Trophoblast cell (in vitro differentiated cells and primary cell): ENCODE measurements at regions not wholly inside any gene's neighbourhood (a gene's known extent, or its start where the extent isn't known, plus 50 kb on each side); places are given as distances from the start of the nearest gene placed in this dataset.
A peak's percentile ranks its signal among the peaks of the same experiment; 100 is the strongest.

Experiments
- DNase-seq, 2 donors: peaks; one replicate each; pipeline ENCODE4 v3.0.0-alpha.2; 2016
- H2AFZ ChIP-seq: 2 replicates; pipeline ENCODE4 v1.6.1; 2013; ENCODE audit warnings: low read length, moderate library complexity, mild to moderate bottlenecking; ENCODE audit not compliant: insufficient read depth, poor library complexity
- H2AK5ac ChIP-seq: 2 replicates; pipeline ENCODE4 v1.6.1; 2013; ENCODE audit warnings: mild to moderate bottlenecking, low read length
- H2BK120ac ChIP-seq: 2 replicates; pipeline ENCODE4 v1.6.1; 2013; ENCODE audit warnings: low read length, mild to moderate bottlenecking, moderate library complexity; ENCODE audit not compliant: insufficient read depth, poor library complexity
- H2BK12ac ChIP-seq: 2 replicates; pipeline ENCODE4 v1.6.1; 2013; ENCODE audit warnings: mild to moderate bottlenecking, low read length, moderate library complexity
- H2BK5ac ChIP-seq: 2 replicates; pipeline ENCODE4 v1.6.1; 2013; ENCODE audit warnings: low read length, low read depth, moderate library complexity, mild to moderate bottlenecking; ENCODE audit not compliant: poor library complexity
- H3K14ac ChIP-seq: 2 replicates; pipeline ENCODE4 v1.6.1; 2013; ENCODE audit warnings: mild to moderate bottlenecking, low read length
- H3K18ac ChIP-seq: 2 replicates; pipeline ENCODE4 v1.6.1; 2013; ENCODE audit warnings: mild to moderate bottlenecking, low read length
- H3K23ac ChIP-seq: 2 replicates; pipeline ENCODE4 v1.6.1; 2013; ENCODE audit warnings: low read length
- H3K27ac ChIP-seq: 2 replicates; pipeline ENCODE4 v1.5.1; 2013; ENCODE audit warnings: low read depth, mild to moderate bottlenecking, inconsistent platforms, low read length, moderate library complexity
- H3K27me3 ChIP-seq: 2 replicates; pipeline ENCODE4 v1.6.1; 2013; ENCODE audit warnings: inconsistent platforms, mild to moderate bottlenecking, low read length, moderate library complexity; ENCODE audit not compliant: insufficient read depth
- H3K36me3 ChIP-seq, 2 experiments: 1 replicate in 1 of 2; 2 replicates in 1 of 2; pipeline ENCODE4 v1.6.1; 2013; ENCODE audit warnings: low read length in 2 of 2, mild to moderate bottlenecking in 2 of 2, moderate library complexity in 1 of 2; ENCODE audit not compliant: insufficient read depth in 2 of 2, control insufficient read depth in 1 of 2
- H3K4ac ChIP-seq: 2 replicates; pipeline ENCODE4 v1.6.1; 2013; ENCODE audit warnings: low read depth, mild to moderate bottlenecking, low read length, moderate library complexity
- H3K4me1 ChIP-seq, 2 experiments: 1 replicate in 1 of 2; 2 replicates in 1 of 2; pipeline ENCODE4 v1.6.1; 2013; ENCODE audit warnings: low read length in 2 of 2, mild to moderate bottlenecking in 2 of 2, moderate library complexity in 1 of 2; ENCODE audit not compliant: insufficient read depth in 2 of 2, control insufficient read depth in 1 of 2
- H3K4me2 ChIP-seq: 2 replicates; pipeline ENCODE4 v1.6.1; 2013; ENCODE audit warnings: inconsistent platforms, mild to moderate bottlenecking, low read length, moderate library complexity
- H3K4me3 ChIP-seq: 2 replicates; pipeline ENCODE4 v1.5.1; 2013; ENCODE audit warnings: mild to moderate bottlenecking, low read depth, low read length, inconsistent platforms
- H3K79me1 ChIP-seq: one replicate; pipeline ENCODE4 v1.6.1; 2013; ENCODE audit warnings: low read length
- H3K79me2 ChIP-seq: 2 replicates; pipeline ENCODE4 v1.6.1; 2013; ENCODE audit warnings: low read length, mild to moderate bottlenecking; ENCODE audit not compliant: control insufficient read depth, insufficient read depth, poor library complexity
- H3K9ac ChIP-seq: 2 replicates; pipeline ENCODE4 v1.6.1; 2013; ENCODE audit warnings: mild to moderate bottlenecking, low read length
- H3K9me3 ChIP-seq: 2 replicates; pipeline ENCODE4 v1.6.1; 2013; ENCODE audit warnings: low read depth, mild to moderate bottlenecking, control low read depth, inconsistent platforms, low read length; ENCODE audit not compliant: insufficient read depth
- H4K12ac ChIP-seq: 2 replicates; pipeline ENCODE4 v1.6.1; 2013; ENCODE audit warnings: low read depth, mild to moderate bottlenecking, low read length, moderate library complexity
- H4K8ac ChIP-seq: 2 replicates; pipeline ENCODE4 v1.6.1; 2013; ENCODE audit warnings: low read depth, mild to moderate bottlenecking, low read length, moderate library complexity
- H4K91ac ChIP-seq: one replicate; pipeline ENCODE4 v1.6.1; 2013; ENCODE audit warnings: low read depth, mild to moderate bottlenecking, low read length, moderate library complexity
- WGBS: extraction: QIAGEN DNeasy Blood & Tissue Kit; methylation state at CpG from one replicate; pipeline ENCODE4 v1.1.7; 2013; ENCODE audit warnings: missing lambda C conversion rate; ENCODE audit not compliant: insufficient read length, insufficient coverage; ENCODE audit errors: extremely low coverage; 5-methylcytosine and 5-hydroxymethylcytosine counted together

- no CpG with 5 or more reads among the region's 2 CpGs for WGBS
- no peak overlapping the region for H2AK5ac ChIP-seq
- no peak overlapping the region for H2BK12ac ChIP-seq
- H4K8ac ChIP-seq: no peak overlapping the region
- H3K4ac ChIP-seq: no peak overlapping the region
- H3K4me3 ChIP-seq: no peak overlapping the region
- H3K9ac ChIP-seq: no peak overlapping the region
- no peak overlapping the region for H2BK120ac ChIP-seq
- no peak overlapping the region for H4K91ac ChIP-seq
- no peak overlapping the region for H2AFZ ChIP-seq
- no peak overlapping the region for H3K4me2 ChIP-seq
- H3K23ac ChIP-seq: no peak overlapping the region
- H3K36me3 ChIP-seq: no peaks in the 10 kb centered on the region
- H3K79me1 ChIP-seq: no peaks in the 10 kb centered on the region
- H3K27me3 ChIP-seq: no peaks in the 10 kb centered on the region
- no peaks in the 10 kb centered on the region for H3K79me2 ChIP-seq
- no peak overlapping the region for H3K14ac ChIP-seq
- H3K4me1 ChIP-seq: peaks cover 0 to 3% of the 10 kb centered on the region in 2 experiments
- H3K18ac ChIP-seq: no peak overlapping the region
- no peak for DNase-seq
- H4K12ac ChIP-seq: no peak overlapping the region
- H3K9me3 ChIP-seq: no peaks in the 10 kb centered on the region
- no peak overlapping the region for H2BK5ac ChIP-seq
- no peak overlapping the region for H3K27ac ChIP-seq
Measured at GRCh38 chr12:94856324-94856723, 147.2 kb downstream of the NDUFA12 start.

- H4K8ac ChIP-seq: no peak overlapping the region
- no peak overlapping the region for H3K23ac ChIP-seq
- no peak overlapping the region for H2BK5ac ChIP-seq
- no peak overlapping the region for H3K4me2 ChIP-seq
- H3K27ac ChIP-seq: no peak overlapping the region
- H3K27me3 ChIP-seq: no peaks in the 10 kb centered on the region
- H4K12ac ChIP-seq: no peak overlapping the region
- no peaks in the 10 kb centered on the region for H3K79me2 ChIP-seq
- no peak overlapping the region for H3K4ac ChIP-seq
- no peak overlapping the region for H2BK12ac ChIP-seq
- H2BK120ac ChIP-seq: no peak overlapping the region
- no peak overlapping the region for H2AFZ ChIP-seq
- no peak overlapping the region for H2AK5ac ChIP-seq
- no peak overlapping the region for H3K18ac ChIP-seq
- H3K4me1 ChIP-seq: peaks cover 0 to 3% of the 10 kb centered on the region in 2 experiments
- no peak overlapping the region for H3K9ac ChIP-seq
- no peaks in the 10 kb centered on the region for H3K79me1 ChIP-seq
- no peak overlapping the region for H4K91ac ChIP-seq
- no peak overlapping the region for H3K14ac ChIP-seq
- H3K4me3 ChIP-seq: no peak overlapping the region
- WGBS: no CpG with 5 or more reads among the region's 6 CpGs
- no peaks in the 10 kb centered on the region for H3K36me3 ChIP-seq
- no peak for DNase-seq
- no peaks in the 10 kb centered on the region for H3K9me3 ChIP-seq
Measured at GRCh38 chr12:94855853-94856252, 147.6 kb downstream of the NDUFA12 start.

GRCh38 chr12:94851396-94852028 lies 152.0 kb downstream of the NDUFA12 start:
- Histone ChIP-seq H2AK5ac (no peak overlapping the region), H3K9me3 (peaks cover 2% of the 10 kb centered on the region), H4K91ac (no peak overlapping the region), H2BK12ac (no peak overlapping the region), H3K79me2 (no peaks in the 10 kb centered on the region), H3K27me3 (no peaks in the 10 kb centered on the region), H2BK120ac (no peak overlapping the region), H4K8ac (no peak overlapping the region), H4K12ac (no peak overlapping the region), H3K4ac (no peak overlapping the region), H3K4me3 (no peak overlapping the region), H3K4me1 (peaks cover 0 to 2% of the 10 kb centered on the region in 2 experiments), H3K79me1 (no peaks in the 10 kb centered on the region), H3K36me3 (no peaks in the 10 kb centered on the region), H3K27ac (no peak overlapping the region), H3K9ac (no peak overlapping the region), H2BK5ac (no peak overlapping the region), H2AFZ (no peak overlapping the region), H3K18ac (no peak overlapping the region), H3K14ac (no peak overlapping the region), H3K4me2 (no peak overlapping the region), H3K23ac (no peak overlapping the region)
- DNase-seq: no peak
- WGBS: no CpG with 5 or more reads among the region's 2 CpGs

GRCh38 chr12:94849411-94849976 lies 154.0 kb downstream of the NDUFA12 start:
- no peak overlapping the region for H4K8ac ChIP-seq
- H3K4me1 ChIP-seq: peaks cover 2 to 4% of the 10 kb centered on the region in 2 experiments
- no peaks in the 10 kb centered on the region for H3K79me2 ChIP-seq
- no CpG with 5 or more reads among the region's 5 CpGs for WGBS
- H2BK120ac ChIP-seq: no peak overlapping the region
- no peak overlapping the region for H3K4me2 ChIP-seq
- no peaks in the 10 kb centered on the region for H3K36me3 ChIP-seq
- no peak overlapping the region for H4K12ac ChIP-seq
- H2AK5ac ChIP-seq: no peak overlapping the region
- DNase-seq: no peak
- no peak overlapping the region for H3K14ac ChIP-seq
- no peak overlapping the region for H2BK5ac ChIP-seq
- no peak overlapping the region for H3K9ac ChIP-seq
- H2AFZ ChIP-seq: no peak overlapping the region
- H2BK12ac ChIP-seq: no peak overlapping the region
- no peaks in the 10 kb centered on the region for H3K79me1 ChIP-seq
- H3K23ac ChIP-seq: peak overlapping the region; percentile 42
- H3K4ac ChIP-seq: no peak overlapping the region
- no peak overlapping the region for H3K18ac ChIP-seq
- H4K91ac ChIP-seq: no peak overlapping the region
- no peaks in the 10 kb centered on the region for H3K27me3 ChIP-seq
- H3K9me3 ChIP-seq: peaks cover 2% of the 10 kb centered on the region
- H3K4me3 ChIP-seq: no peak overlapping the region
- no peak overlapping the region for H3K27ac ChIP-seq
